NCI-H2171 treated with DMSO at 0.1 percent for 48 hours (cell line): ENCODE measurements at regions not wholly inside any gene's neighbourhood (a gene's known extent, or its start where the extent isn't known, plus 50 kb on each side); places are given as distances from the start of the nearest gene placed in this dataset.
"Not testable (repeated sequence)": the region's sequence is repeated elsewhere in the genome, so short reads cannot be mapped to it uniquely, and the experiment has no call there.

Experiments used
- DNase-seq: peaks from one replicate; lab custom pipeline; 2025; lab: John Stamatoyannopoulos, UW

DNA sequence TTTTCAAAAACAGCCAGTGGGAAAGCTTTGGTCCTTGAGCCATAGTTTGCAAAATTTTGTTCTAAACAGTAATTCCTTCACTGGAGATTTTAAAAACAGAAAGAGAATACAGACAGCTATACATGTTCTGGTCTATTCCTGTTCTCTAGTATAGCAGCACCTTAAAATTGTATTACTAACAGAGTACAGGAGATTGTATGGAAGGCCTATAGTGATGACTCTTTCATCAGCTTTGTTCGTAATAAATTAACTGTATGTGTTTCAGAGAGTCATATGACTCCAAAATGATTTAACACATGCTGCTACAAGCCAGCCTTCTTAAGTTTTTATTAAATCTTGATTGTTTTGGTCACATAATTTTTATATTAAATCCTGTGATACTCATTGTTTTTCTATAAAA, 1124.6 kb upstream of the FAM98A start:
- DNase-seq = no peak

DNA sequence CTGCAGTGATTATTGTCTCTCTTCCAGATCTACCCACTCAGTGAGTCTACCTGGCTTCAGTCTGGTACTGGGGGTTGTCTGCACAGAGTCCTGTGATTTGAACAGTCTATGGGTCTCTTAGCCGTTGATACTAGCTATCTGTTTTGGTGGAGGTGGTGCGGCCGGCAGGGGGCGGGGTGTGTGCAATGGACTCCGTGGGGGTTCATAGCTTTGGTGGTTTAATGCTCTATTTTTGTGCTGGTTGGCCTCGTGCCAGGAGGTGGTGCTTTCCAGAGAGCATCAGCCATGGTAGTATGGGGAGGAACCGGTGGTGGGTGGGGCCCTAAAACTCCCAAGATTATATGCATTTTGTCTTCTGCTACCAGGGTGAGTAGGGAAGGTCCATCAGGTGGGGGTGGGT, 1120.1 kb upstream of the FAM98A start:
- no peak for DNase-seq

DNA sequence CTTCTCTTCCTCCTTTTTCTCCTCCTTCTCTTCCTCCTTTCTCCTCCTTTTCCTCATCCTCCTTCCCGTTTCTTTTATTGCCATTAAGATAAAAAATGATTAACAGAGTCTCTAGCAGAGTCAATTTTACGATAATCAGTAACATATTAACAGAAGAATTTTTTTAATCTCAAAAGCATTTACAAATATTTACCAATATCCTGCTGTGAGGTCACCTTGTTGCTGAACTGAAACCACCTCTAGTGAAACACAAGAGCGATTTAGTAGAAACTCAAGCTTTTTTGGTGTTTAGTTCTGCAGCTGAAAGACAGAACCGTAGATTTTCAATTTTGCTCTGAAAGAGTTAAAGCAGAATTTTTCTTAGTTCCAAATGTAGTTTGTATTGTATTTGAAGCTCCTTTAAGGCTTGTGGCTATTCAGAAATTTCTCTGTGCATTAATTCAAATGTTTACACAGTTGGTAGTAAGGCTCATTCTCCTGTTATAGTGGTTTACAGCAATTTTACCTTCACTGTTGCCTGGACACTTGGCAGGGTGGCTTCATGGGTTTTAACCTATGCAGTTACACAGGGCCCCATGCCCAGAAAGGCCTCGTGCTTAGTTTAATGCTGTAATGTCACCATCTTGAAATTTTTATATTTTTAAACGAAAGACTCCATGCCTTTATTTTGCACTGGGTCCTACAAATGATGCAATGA, 1106.6 kb upstream of the FAM98A start:
- no peak for DNase-seq

DNA sequence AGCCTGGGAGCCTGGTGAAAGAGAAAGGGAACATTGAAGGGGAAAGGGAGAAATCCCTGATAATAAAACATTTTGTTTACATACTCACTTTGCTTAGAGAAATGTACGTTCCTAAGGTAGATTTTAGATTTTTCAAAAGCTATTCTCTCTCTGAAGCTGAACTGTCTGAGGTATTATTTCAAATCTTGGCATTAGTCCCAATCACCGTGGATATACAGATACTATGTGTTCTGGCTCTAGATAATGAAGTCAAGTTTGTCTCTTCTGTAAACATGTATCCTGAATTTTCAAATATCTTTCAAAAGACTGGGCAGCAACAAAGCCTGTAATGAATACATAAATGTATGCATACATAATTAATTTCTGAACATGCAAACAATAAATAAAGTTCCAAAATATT, 1104.2 kb upstream of the FAM98A start:
- no peak for DNase-seq

DNA sequence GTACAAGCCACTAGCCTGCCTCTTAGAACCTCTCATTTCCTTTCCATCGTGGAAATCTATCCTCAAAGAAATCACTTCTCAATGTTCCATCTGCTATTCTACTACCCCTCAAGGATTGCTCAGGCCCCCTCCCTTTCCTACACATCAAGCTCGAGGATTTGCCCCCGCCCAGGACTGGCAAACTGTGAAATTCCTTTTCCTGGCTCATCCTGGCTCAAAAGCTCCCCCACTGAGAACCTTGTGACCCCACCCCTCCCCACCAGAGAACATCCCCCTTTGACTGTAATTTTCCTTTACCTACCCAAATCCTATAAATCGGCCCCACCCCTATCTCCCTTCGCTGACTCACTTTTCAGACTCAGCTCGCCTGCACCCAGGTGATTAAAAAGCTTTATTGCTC, 1103.3 kb upstream of the FAM98A start:
- DNase-seq = not testable (repeated sequence)

DNA sequence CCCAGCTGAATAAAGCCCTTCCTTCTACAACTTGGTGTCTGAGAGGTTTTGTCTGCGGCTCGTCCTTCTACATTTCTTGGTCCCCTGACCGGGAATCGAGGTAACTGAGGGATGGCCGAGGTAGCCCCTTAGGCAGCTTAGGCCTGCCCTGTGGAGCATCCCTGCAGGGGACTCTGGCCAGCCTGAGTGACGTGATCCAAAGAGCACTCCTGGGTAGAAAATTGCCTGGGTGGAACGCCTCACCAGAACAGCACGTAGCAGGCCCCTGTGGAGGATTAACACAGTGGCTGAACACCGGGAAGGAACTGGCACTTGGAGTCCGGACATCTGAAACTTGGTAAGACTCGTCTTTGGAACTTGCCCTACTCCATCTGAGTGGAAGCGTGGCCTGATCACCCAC, 1078.5 kb upstream of the FAM98A start:
- not testable (repeated sequence) for DNase-seq

DNA sequence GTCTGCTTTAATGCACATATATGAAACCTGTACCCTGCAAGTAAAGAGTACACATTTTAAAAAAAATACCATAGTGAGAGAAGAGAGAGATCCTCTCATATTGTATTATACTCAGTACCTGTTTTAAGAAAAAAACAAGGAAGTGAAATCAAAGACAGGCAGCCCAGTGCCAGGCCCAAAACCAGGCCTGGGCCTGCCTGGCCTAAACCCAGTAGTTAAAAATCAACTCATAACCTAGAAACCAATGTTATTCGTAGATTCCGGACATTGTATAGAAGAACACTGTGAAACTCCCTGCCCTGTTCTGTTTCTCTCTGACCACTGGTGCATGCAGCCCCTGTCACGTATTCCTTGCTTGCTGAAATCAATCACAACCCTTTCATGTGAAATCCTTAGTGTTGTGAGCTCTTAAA, 1078.0 kb upstream of the FAM98A start:
- DNase-seq = not testable (repeated sequence)

DNA sequence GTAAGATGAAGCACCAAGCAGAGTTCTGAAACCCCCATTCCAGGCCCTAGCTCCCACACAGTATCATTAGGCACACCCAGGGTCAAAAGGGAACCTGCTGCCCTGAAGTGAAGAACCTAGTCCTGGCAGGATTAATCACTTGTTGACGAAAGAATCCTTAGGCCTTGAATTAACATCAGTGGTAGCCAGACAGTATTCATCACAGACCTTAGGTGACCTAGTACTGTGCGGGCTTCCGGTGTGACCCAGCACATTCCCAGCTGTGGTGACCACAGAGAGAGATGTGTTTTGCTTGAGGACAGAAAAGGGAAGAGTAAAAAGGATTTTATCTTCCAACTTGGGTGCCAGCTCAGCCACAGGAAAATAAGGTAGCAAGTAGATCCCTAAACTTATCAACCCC, 1071.4 kb upstream of the FAM98A start:
- DNase-seq = no peak

DNA sequence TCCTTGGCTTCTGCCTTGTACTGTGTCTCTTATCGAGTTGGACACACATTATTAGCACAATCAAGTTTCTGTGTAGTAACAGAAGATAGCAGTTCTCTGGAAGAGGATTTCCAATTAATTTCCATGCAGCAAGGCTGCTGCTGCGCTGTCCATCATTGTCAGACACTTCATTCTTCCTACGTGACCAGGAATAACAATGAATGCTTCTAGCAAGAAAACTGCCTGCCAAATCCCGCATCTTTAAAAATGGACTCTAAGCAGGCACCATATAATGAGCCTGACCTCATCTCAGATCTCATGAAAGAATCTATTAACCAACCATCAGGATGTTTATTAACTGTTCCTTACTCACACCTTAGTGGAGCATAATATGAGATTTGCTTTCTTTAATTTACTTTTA, 1067.7 kb upstream of the FAM98A start:
- DNase-seq = no peak

DNA sequence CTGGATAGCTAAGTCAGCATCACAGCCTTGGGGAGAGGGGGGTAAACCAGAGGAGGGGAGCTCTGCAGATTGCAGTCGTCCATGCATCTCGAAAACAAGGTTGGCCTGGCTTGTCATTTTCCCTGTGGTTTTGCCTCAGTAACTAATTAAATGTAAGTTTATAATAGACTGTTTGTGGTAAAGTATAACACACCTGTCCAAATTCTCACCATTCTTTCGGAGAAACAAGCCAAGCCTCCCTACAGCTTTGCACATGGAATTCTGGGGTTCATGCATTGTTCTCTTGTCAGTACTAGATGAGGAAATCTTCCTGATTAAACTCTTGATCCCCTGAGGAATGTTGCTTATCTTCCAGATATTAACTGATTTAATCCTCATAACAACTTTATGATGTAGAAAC, 1065.2 kb upstream of the FAM98A start:
- no peak for DNase-seq

DNA sequence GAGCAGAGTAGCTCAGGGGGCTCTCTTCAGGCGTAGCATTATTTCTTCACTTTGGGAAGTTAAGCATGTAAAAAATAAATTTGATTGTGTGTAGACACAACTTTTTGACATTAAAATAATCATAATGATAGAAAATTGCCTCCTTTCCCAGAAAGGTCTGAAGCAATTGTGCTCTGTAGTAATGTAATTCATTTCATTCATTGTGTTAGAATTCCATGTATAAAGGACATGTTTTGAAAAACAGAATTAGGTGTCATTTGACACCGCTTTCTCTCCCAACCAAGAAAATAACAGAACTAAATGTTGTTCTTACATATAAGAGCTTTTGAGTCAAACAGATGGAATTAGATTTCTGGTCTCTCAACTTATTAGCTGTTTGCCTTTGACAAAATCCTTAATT, 1064.2 kb upstream of the FAM98A start:
- DNase-seq = no peak

DNA sequence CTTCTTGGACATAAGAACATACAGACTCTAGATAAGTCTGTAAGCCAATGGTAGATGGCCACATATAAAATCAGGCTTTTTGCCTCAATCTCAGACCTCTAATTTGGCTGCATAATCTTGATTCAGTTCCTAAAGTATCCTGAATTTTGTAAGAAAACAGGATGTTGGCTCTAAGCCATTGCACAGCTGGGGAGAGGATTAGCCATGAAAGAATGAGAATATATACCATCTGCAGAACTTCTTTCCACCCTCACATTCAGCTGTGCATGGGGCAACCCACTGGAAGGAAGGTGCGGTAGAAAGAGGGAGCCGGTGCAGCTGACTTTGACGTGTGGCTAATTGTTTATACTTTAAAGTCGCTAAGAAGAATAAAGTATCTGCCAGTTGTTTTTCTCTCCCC, 1061.6 kb upstream of the FAM98A start:
- no peak for DNase-seq

DNA sequence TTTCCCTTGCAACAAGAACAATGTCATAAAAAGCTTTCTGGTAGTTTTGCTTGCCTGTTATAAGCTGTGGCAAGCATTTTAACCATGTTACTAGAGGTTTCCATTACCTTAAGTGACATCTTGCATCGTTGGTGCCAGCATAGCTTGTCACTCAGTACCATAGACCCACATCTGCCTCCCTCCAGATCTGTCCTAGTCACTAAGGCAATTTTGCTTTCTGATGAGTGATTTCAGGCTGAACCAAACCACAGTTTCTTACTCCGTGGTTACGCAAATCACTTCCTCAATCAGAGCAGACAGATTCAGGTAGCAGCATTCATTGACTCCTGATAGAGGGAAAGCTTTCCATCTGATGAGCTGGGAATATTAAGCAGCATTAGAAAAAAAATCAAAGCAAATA, 1057.5 kb upstream of the FAM98A start:
- no peak for DNase-seq

DNA sequence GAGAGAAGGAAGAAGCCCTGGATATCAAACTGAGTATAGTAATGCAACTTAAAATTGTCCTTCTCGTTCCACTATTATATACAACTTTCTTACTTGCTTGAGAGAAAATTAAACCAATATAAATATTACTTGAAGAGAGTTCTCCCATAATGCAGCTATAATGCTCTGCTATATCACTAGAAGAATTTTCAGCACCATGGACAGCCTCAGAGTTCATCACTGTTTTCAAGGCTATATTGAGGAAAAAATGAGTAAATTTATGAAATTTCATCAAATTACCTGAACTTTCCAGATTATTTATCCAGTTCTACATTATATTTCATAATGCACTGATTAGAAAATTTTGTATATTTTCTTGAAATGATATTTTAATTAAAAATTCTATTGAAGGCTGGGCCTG, 1053.5 kb upstream of the FAM98A start:
- DNase-seq = no peak

DNA sequence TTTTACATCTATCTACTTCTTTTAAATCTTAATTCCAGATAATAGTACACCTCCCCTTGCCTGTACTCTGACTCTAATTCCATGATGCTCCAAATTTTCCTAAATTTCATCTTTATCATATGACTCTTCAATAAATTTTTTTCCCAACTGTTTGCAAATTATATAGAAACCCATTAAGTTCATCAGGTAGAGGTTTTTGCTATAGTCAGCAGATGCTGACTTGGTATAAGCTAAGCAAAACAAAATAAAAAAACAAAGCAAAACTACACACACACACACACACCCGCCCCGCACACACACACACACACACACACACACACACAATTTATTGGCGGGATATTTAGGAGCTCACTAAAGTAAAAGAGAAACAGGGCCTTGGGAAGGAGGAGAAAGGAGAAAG, 1047.8 kb upstream of the FAM98A start:
- no peak for DNase-seq

DNA sequence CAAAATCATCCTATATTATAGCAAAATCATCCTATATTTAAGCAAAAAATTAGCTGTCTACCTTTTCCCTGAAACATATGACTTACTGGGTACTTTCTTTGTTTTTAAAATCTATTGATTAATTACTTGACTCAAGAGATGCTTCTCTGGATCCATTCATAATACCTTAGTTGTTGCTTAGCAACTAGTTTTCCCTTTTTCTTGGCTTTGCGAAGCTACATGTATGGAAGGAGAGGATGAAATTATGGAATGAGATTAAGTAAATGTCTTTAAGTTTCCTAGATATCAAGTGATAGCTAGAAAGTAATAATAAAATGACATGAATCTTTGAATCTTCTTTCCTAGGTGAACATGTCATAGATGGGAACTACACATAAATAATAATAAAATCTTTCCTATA, 1033.2 kb upstream of the FAM98A start:
- DNase-seq = no peak

DNA sequence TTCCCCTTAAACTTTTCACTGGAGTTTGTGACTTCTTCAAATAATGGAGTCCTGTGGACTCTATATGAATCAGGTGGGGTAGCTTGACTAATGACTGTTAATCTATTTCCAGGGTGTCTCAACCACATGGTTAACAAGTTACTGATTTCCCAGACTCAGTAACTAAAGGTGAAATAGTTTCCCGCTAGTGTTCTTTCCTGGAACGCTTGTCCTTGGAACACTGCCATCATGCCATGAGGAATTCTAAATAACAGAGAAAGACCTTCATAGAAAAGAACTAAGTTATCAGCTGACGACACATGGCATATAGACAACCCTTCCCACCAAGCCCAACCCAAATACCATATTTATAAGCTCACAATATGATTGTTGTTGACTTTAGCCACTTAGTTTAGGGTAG, 1027.9 kb upstream of the FAM98A start:
- no peak for DNase-seq

DNA sequence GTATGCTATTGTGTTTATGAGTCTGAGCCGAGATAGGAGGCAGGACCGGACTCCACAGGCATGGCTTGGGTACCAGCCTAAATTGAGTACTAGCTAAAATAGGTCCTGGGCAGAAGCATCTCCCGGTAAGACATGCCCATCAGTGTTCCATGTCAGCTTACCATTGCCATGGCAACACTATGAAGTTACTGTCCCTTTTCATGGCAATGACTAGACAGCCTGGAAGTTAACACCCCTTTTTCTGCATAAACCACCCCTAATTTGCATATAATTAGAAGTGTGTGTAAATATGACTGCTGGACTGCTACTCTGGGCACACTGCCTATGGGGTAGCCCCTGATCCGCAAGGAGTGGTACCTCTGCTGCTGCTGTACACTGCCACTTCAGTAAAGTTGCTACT, 1005.1 kb upstream of the FAM98A start:
- no peak for DNase-seq

DNA sequence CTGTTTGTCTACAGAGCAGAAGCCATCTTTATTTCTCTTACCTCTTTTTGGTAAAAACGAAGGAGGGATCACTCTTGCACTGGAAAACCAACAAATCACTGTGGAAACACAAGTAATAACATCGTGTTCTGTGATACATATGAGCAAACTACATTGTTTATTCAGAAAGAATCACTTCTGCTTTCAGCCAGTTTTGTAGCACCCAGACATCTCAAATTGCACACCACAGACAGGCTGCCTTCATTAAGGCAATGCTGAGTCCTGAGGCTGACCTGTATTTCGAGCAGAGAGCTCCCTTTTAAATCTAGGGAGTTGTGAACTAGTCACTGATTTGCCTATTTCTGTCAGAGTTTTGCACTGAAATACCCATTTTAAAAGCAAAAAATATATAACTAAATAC, 1003.2 kb upstream of the FAM98A start:
- DNase-seq = no peak

DNA sequence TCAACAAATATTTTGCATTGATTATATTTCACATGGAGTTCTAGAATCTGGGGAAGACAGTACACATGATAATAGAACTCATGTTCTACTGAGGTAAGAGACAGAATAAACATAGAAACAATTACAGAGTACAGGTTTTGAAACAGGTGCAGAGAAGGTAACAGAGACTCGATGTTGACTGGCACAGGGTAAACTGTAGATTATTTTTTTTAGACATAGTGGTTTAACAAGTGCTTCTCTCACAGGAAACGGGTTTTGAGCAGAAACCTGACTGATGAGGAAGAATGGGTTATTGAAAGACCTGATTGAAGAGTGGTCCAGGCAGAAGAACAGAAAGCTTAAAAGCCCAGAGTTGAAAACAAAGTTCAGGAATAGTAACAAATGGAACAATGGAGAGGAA, 1002.5 kb upstream of the FAM98A start:
- DNase-seq = no peak

DNA sequence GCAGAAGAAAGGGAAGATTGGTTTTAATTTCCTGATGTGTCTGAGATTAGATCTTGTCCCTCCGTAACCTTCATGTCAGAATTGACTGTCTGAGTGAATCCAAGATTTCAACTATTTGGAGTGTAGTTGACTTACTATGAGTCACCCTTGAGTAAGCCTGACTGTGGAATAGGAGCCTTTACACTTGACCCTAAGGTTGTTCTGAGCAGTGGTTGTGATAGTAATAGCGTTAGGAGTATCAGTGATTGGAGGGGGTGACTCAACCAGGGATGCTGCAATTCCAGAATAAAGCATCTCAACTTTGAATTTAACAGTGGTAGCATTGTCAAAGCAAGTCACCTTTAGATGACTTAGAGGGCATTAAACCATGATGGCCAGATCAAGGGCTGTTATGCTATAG, 979.5 kb upstream of the FAM98A start:
- DNase-seq = no peak

DNA sequence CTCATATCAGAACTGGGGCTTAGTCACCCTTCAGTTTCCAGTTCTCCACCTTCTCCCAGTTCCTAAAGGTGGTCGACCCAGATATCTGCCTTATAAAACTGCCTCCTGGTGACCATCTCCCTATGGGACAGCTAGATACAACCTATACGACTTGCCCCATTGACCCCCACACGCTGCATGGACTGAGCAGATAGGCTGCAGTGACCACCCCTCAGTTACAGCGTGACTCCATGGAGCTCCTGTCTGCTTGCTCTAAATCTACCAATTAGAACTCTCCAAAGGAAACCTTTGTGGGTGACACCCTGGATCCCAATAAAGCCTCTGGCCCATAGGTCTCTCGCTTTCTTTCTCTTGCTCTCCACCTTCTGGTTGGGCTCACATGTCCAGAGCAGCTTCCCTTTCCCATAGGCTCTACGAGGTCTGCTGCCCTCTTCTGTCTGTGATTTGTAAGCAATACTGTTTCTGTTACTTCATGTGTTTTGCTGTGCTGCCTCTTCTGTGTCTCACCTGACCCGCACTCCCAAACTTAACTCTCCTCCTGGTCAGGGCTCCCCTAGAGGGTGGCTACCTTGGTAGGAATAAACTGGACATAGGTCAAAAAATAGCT, 971.3 kb upstream of the FAM98A start:
- DNase-seq = peak; percentile 70

DNA sequence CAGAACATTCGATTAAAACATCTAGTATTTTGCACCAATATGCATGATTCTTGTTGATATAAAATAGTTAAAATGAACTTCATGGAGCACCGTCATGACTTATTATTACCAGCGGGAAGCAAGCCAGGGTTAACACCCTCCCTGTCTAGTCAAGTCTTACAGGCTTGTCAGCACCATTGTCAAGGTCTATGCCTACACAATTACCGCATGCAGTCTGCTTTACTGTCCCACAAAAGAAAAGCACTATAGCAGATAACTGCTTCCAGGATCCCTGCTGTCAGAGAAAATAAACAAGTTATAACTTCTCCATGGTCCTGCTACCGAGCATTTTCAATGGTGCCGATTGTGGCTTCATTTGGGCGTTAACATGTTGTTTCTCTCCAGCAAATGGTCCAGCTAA, 968.0 kb upstream of the FAM98A start:
- no peak for DNase-seq

DNA sequence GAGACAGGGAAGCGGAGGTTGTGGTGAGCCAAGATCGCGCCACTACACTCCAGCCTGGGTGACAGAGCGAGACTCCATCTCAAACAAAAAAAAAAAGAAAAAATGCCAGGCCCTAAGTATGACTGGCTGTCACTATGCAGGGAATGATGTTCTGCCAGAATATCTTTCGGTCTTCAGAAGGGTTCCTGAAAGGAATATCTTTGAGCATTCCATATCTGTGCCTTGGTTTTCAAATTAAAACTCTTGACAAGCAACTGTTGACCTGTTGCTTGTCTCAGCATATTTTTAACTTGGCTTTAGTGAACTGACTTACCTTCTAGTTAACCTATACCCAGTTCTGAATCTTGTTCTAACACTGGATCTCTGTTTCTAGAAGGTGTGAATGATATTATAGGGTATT, 953.2 kb upstream of the FAM98A start:
- no peak for DNase-seq
